ENCODE measurements at regions not wholly inside any gene's neighbourhood (a gene's known extent, or its start where the extent isn't known, plus 50 kb on each side); places are given as distances from the start of the nearest gene placed in this dataset.

DNA sequence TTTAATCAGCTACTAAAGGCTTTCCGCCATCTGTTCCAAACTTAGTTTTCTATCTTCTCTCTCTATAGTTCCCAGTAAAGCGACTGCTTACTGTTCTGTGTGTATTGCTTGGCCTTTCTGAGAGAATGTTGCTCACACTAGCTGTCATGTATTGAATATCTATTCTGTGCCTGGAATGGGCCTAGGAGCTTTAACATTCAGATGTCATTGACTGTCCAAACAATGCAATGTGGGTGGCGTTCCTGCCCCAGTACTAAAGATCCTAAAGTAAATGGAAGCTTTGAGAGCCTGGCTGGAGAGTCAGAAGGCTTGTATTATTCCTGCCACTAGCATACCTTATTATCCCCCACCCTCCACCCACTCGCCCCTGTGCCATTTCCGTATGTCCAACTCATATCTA lies 163.5 kb downstream of the SDHAF3 start:
- H3K36me3 ChIP-seq (ENCODE audit: control insufficient read depth in 2 of 4, insufficient read depth in 4 of 4, low read length in 3 of 4) = no peaks in the 10 kb centered on the region
- no peaks in the 10 kb centered on the region for H3K9me3 ChIP-seq (ENCODE audit: insufficient read depth in 2 of 2, low read depth in 1 of 2, low read length in 1 of 2)
- H3K56ac ChIP-seq (replicated peaks; ENCODE audit: insufficient read length, low read depth, low read length) = no peak overlapping the region
- no peak overlapping the region for H2BK20ac ChIP-seq (ENCODE audit: low read length)
- no peak overlapping the region for H2BK120ac ChIP-seq (replicated peaks; ENCODE audit: low read depth, low read length)
- no peak overlapping the region for H3K4ac ChIP-seq (replicated peaks; ENCODE audit: insufficient read length, low read depth, low read length)
- no peak overlapping the region for H3K23ac ChIP-seq (ENCODE audit: insufficient read length)
- 88% methylated on average over 5 of the region's 5 CpGs; no CpG with 5 or more reads in 1 of the 2 experiments for WGBS, 2 experiments (ENCODE audit: extremely low coverage in 1 of 2, insufficient coverage in 1 of 2, insufficient read length in 1 of 2, insufficient replicate concordance in 2 of 2, low coverage in 1 of 2, low lambda C conversion rate in 2 of 2, missing lambda C conversion rate in 1 of 2)
- DNase-seq (ENCODE audit: low read depth in 1 of 2, low spot score in 2 of 2) = no peak
- no peaks in the 10 kb centered on the region for H3K79me1 ChIP-seq (ENCODE audit: low read depth, low read length)
- H3K23me2 ChIP-seq (ENCODE audit: low read depth, low read length) = no peaks in the 10 kb centered on the region
- POLR2A ChIA-PET (ENCODE audit: partially characterized antibody) = no interaction called here
- no peak overlapping the region for H3K18ac ChIP-seq (ENCODE audit: extremely low read depth, low read length)
- H3K79me2 ChIP-seq (ENCODE audit: control insufficient read depth in 1 of 2, insufficient read depth in 2 of 2, low read length in 2 of 2) = no peaks in the 10 kb centered on the region
- H3K4me2 ChIP-seq (ENCODE audit: insufficient read depth in 1 of 2, low read depth in 2 of 2, low read length in 2 of 2) = no peak overlapping the region
- no peak overlapping the region for H2AFZ ChIP-seq (ENCODE audit: low read length)
- H2BK5ac ChIP-seq (ENCODE audit: low read depth, low read length) = no peak overlapping the region
- no peak overlapping the region for H3K4me3 ChIP-seq (ENCODE audit: extremely low read depth in 1 of 4, insufficient read depth in 2 of 4, low read depth in 3 of 4, low read length in 4 of 4)
- no peaks in the 10 kb centered on the region for H3K27me3 ChIP-seq (replicated peaks in 1 of 4; ENCODE audit: control insufficient read depth in 3 of 4, extremely low read depth in 1 of 4, insufficient read depth in 3 of 4, low read length in 3 of 4)
- no peak overlapping the region for H2AK5ac ChIP-seq (ENCODE audit: low read depth, low read length)
- H3K27ac ChIP-seq (ENCODE audit: low read depth, low read length) = no peak overlapping the region
- no peak overlapping the region for H2BK15ac ChIP-seq (ENCODE audit: low read length)
- CTCF ChIA-PET (ENCODE audit: partially characterized antibody) = interaction anchor here (0.9 to 1.3 kb wide), 4 partner anchors 15 to 555 kb away, joined by 3 read pairs; no protein-coding TSS in a partner anchor
- peaks cover 0 to 4% (median 2%) of the 10 kb centered on the region in 4 experiments; a peak in 3 of 7 replicates for H3K4me1 ChIP-seq (replicated peaks in 1 of 4; ENCODE audit: control insufficient read depth in 3 of 4, insufficient read depth in 4 of 4, low read length in 3 of 4)
- H4K20me1 ChIP-seq (replicated peaks in 1 of 2; ENCODE audit: control insufficient read depth in 1 of 2, insufficient read depth in 2 of 2, low read length in 2 of 2) = no peaks in the 10 kb centered on the region
- H4K8ac ChIP-seq (ENCODE audit: extremely low read depth, insufficient read depth, low read length) = no peak overlapping the region
- H3K14ac ChIP-seq (ENCODE audit: insufficient read length) = no peak overlapping the region
- no peak overlapping the region for H3K9ac ChIP-seq (replicated peaks in 1 of 4; ENCODE audit: extremely low read depth in 1 of 4, low read depth in 3 of 4, low read length in 3 of 4)
- H4K91ac ChIP-seq (replicated peaks; ENCODE audit: insufficient read length, low read length) = no peak overlapping the region
- H4K5ac ChIP-seq (ENCODE audit: insufficient read length, low read depth, low read length) = no peak overlapping the region
- FAIRE-seq = no peak
- no peak overlapping the region for H2BK12ac ChIP-seq (ENCODE audit: low read depth, low read length)
- TF ChIP-seq TAF1 (IDR thresholded peaks at IDR 0.05; ENCODE audit: low read depth, low read length) (no peak), RBBP5 (IDR thresholded peaks at IDR 0.05; ENCODE audit: borderline replicate concordance, low read depth, low read length) (no peak), SIX5 (IDR thresholded peaks at IDR 0.05; ENCODE audit: low read depth, low read length) (no peak), KDM1A (IDR thresholded peaks at IDR 0.05; ENCODE audit: borderline replicate concordance, low read length) (no peak), GABPA (IDR thresholded peaks at IDR 0.05; ENCODE audit: borderline replicate concordance, insufficient read depth, low read length) (no peak), CBX5 (IDR thresholded peaks at IDR 0.05; ENCODE audit: low read depth, low read length) (no peak), POLR2A (IDR thresholded peaks at IDR 0.05; ENCODE audit: control extremely low read depth in 1 of 2, low read depth in 2 of 2, low read length in 2 of 2) (no peak), TBP (IDR thresholded peaks at IDR 0.05; ENCODE audit: low read depth, low read length) (no peak), ATF3 (IDR thresholded peaks at IDR 0.05; ENCODE audit: insufficient read depth, low read depth, low read length) (no peak), SAP30 (IDR thresholded peaks at IDR 0.05; ENCODE audit: insufficient read depth, insufficient replicate concordance, low read length) (no peak), EZH2 (IDR thresholded peaks at IDR 0.05; ENCODE audit: low read depth, low read length, severe bottlenecking) (no peak), SIRT6 (IDR thresholded peaks at IDR 0.05; ENCODE audit: low read length) (no peak)
- TF ChIP-seq, protein P1, sequence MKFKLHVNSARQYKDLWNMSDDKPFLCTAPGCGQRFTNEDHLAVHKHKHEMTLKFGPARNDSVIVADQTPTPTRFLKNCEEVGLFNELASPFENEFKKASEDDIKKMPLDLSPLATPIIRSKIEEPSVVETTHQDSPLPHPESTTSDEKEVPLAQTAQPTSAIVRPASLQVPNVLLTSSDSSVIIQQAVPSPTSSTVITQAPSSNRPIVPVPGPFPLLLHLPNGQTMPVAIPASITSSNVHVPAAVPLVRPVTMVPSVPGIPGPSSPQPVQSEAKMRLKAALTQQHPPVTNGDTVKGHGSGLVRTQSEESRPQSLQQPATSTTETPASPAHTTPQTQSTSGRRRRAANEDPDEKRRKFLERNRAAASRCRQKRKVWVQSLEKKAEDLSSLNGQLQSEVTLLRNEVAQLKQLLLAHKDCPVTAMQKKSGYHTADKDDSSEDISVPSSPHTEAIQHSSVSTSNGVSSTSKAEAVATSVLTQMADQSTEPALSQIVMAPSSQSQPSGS (IDR thresholded peaks at IDR 0.05; ENCODE audit: low read length) = no peak
